Neural progenitor cell (in vitro differentiated cells): ENCODE measurements at regions not wholly inside any gene's neighbourhood (a gene's known extent, or its start where the extent isn't known, plus 50 kb on each side); places are given as distances from the start of the nearest gene placed in this dataset.

Source experiments
- DNase-seq: peaks from one replicate; pipeline ENCODE4 v3.0.0-alpha.2; 2016; ENCODE audit warnings: low spot score
- H2AFZ ChIP-seq: fragments of 200-600 bp; sonication (generic); replicated peaks from 2 replicates; pipeline ENCODE4 v1.6.1; 2016; ENCODE audit warnings: antibody characterized with exemption
- H3F3A ChIP-seq: fragments of 200-600 bp; sonication (generic); 2 replicates; pipeline ENCODE4 v1.6.1; 2016; ENCODE audit warnings: antibody characterized with exemption, low read depth
- H3K27ac ChIP-seq: fragments of 200-600 bp; sonication (generic); 2 replicates; pipeline ENCODE4 v1.5.1; 2016; ENCODE audit warnings: mild to moderate bottlenecking
- H3K27me3 ChIP-seq: fragments of 200-600 bp; sonication (generic); 2 replicates; pipeline ENCODE4 v1.6.1; 2016; ENCODE audit warnings: mild to moderate bottlenecking, moderate library complexity
- H3K36me3 ChIP-seq: fragments of 200-600 bp; sonication (generic); 2 replicates; pipeline ENCODE4 v1.5.1; 2016
- H3K4me1 ChIP-seq: fragments of 200-600 bp; sonication (generic); 2 replicates; pipeline ENCODE4 v1.6.1; 2016; ENCODE audit warnings: mixed run types
- H3K4me2 ChIP-seq: fragments of 200-600 bp; sonication (generic); 2 replicates; pipeline ENCODE4 v1.6.1; 2016
- H3K4me3 ChIP-seq: fragments of 200-600 bp; sonication (generic); 2 replicates; pipeline ENCODE4 v1.5.1; 2016
- H3K79me2 ChIP-seq: fragments of 200-600 bp; sonication (generic); 2 replicates; pipeline ENCODE4 v1.6.1; 2016; ENCODE audit warnings: low read depth
- H3K9ac ChIP-seq: fragments of 200-600 bp; sonication (generic); 2 replicates; pipeline ENCODE4 v1.6.1; 2016
- H3K9me3 ChIP-seq: fragments of 200-600 bp; sonication (generic); 2 replicates; pipeline ENCODE4 v1.5.1; 2016; ENCODE audit warnings: low read depth
- H4K20me1 ChIP-seq: fragments of 200-600 bp; sonication (generic); 2 replicates; pipeline ENCODE4 v1.6.1; 2016; ENCODE audit warnings: low read depth
- H3K27ac Mint-ChIP-seq: 3 replicates; pipeline ENCODE4 v1.8.0; 2021; ENCODE audit warnings: mixed read lengths
- H3K27me3 Mint-ChIP-seq: 2 replicates; pipeline ENCODE4 v1.8.0; 2022; ENCODE audit warnings: low read depth, mild to moderate bottlenecking, inconsistent platforms, moderate library complexity, mixed read lengths; ENCODE audit not compliant: insufficient read depth
- H3K36me3 Mint-ChIP-seq: 3 replicates; pipeline ENCODE4 v1.8.0; 2021; ENCODE audit warnings: mixed read lengths
- H3K4me1 Mint-ChIP-seq: 3 replicates; pipeline ENCODE4 v1.8.0; 2021; ENCODE audit warnings: mixed read lengths
- H3K4me3 Mint-ChIP-seq: 3 replicates; pipeline ENCODE4 v1.8.0; 2021; ENCODE audit warnings: mild to moderate bottlenecking, moderate library complexity, mixed read lengths
- H3K9me3 Mint-ChIP-seq: 3 replicates; pipeline ENCODE4 v1.8.0; 2020; ENCODE audit warnings: mixed read lengths
- EZH2 ChIP-seq: fragments of 200-600 bp; sonication (generic); IDR thresholded peaks from 2 replicates; pipeline ENCODE4 v1.6.1; 2017; ENCODE audit warnings: antibody characterized with exemption, mild to moderate bottlenecking, moderate library complexity
- EZH2phosphoT487 ChIP-seq: fragments of 200-600 bp; sonication (generic); IDR thresholded peaks from 2 replicates; pipeline ENCODE4 v1.6.1; 2017; ENCODE audit warnings: antibody characterized with exemption
- TF ChIP-seq, protein P1 (sequence below): fragments of 200-600 bp; sonication (generic); IDR thresholded peaks from 2 replicates; pipeline ENCODE4 v1.5.1; 2017; ENCODE audit warnings: antibody characterized with exemption, mild to moderate bottlenecking

DNA sequence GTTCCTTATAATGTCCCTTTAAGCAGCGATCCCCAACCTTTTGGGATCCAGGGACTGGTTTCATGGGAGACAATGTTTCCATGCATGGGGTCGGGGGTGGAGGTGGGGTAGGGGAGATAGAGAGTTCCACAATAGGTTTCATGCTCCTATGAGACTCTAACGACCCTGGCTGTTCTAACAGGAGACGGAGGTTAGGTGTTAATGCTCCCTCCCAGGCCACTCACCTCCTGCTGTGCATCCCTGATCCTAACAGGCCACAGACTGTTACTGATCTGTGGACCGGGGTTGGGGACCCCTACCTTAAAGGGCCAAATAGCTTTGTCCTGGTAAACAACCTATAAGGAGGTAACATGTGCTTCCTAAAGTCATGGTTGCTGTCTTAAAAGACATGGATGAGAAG lies 602.5 kb upstream of the RGMB start:
- Histone ChIP-seq H4K20me1 (no peaks in the 10 kb centered on the region), H3K4me2 (no peak overlapping the region), H3K36me3 (no peaks in the 10 kb centered on the region), H3K79me2 (no peaks in the 10 kb centered on the region), H3K27ac (no peak overlapping the region), H3K9me3 (no peaks in the 10 kb centered on the region), H3K4me3 (no peak overlapping the region), H3F3A (no peaks in the 10 kb centered on the region), H2AFZ (peak overlapping the region; percentile 32), H3K27me3 (no peaks in the 10 kb centered on the region), H3K9ac (no peak overlapping the region), H3K4me1 (no peaks in the 10 kb centered on the region)
- no peaks in the 10 kb centered on the region for H3K4me1 Mint-ChIP-seq
- no peak overlapping the region for H3K27ac Mint-ChIP-seq
- H3K4me3 Mint-ChIP-seq = no peak overlapping the region
- TF ChIP-seq EZH2phosphoT487 (no peak), EZH2 (no peak)
- TF ChIP-seq, protein P1, sequence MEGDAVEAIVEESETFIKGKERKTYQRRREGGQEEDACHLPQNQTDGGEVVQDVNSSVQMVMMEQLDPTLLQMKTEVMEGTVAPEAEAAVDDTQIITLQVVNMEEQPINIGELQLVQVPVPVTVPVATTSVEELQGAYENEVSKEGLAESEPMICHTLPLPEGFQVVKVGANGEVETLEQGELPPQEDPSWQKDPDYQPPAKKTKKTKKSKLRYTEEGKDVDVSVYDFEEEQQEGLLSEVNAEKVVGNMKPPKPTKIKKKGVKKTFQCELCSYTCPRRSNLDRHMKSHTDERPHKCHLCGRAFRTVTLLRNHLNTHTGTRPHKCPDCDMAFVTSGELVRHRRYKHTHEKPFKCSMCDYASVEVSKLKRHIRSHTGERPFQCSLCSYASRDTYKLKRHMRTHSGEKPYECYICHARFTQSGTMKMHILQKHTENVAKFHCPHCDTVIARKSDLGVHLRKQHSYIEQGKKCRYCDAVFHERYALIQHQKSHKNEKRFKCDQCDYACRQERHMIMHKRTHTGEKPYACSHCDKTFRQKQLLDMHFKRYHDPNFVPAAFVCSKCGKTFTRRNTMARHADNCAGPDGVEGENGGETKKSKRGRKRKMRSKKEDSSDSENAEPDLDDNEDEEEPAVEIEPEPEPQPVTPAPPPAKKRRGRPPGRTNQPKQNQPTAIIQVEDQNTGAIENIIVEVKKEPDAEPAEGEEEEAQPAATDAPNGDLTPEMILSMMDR = no peak
- no peaks in the 10 kb centered on the region for H3K36me3 Mint-ChIP-seq
- no peaks in the 10 kb centered on the region for H3K9me3 Mint-ChIP-seq
- DNase-seq = no peak
- H3K27me3 Mint-ChIP-seq = no peaks in the 10 kb centered on the region

DNA sequence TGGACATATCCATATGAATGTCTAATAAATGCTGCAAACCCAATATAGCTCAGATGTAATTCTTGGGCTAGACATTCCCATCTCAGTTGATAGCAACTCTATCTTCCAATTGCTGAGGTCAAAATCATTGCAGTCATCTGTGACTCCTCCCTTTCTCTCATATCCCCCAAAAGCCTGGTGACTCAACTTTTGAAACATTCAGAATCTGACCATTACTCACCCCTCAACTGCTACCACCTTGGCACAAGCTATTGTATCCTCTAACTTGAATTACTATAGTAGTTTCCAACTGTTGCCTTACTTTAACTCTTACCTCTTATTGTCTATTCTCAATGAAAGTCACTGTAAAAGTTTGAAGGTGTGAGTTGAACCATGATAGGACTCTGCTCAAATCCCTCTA lies 600.1 kb upstream of the RGMB start:
- Histone ChIP-seq H2AFZ (no peak overlapping the region), H3K79me2 (no peaks in the 10 kb centered on the region), H3K36me3 (no peaks in the 10 kb centered on the region), H3K9ac (no peak overlapping the region), H4K20me1 (no peaks in the 10 kb centered on the region), H3K27me3 (no peaks in the 10 kb centered on the region), H3F3A (no peaks in the 10 kb centered on the region), H3K4me3 (no peak overlapping the region), H3K9me3 (no peaks in the 10 kb centered on the region), H3K4me1 (no peaks in the 10 kb centered on the region), H3K27ac (no peak overlapping the region), H3K4me2 (no peak overlapping the region)
- TF ChIP-seq EZH2 (no peak), EZH2phosphoT487 (no peak)
- TF ChIP-seq, protein P1 = no peak
- Mint-ChIP-seq H3K4me1 (no peaks in the 10 kb centered on the region), H3K27me3 (peaks cover 2% of the 10 kb centered on the region), H3K4me3 (no peak overlapping the region), H3K27ac (no peak overlapping the region), H3K36me3 (no peaks in the 10 kb centered on the region), H3K9me3 (no peaks in the 10 kb centered on the region)
- DNase-seq = no peak

DNA sequence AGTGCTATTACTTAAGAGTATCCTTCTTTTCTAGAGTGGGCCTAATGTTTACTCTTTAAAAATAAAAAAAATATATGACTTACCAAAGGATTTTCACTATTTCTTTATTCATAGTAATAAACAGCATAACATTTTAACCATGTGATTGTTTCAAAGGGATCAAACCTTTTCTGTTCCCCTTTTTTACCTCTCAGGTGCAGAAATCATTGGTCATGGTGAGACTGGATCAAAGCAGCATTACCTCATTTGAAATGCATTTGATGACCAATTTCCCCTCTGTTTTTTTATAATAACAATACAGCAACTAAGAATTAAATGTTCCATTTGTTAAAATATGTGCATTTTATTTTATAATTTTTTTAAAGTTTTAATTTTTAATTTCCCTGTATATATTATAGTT lies 598.0 kb upstream of the RGMB start:
- H3K9me3 ChIP-seq = no peaks in the 10 kb centered on the region
- H3K4me3 ChIP-seq = no peak overlapping the region
- H3K4me2 ChIP-seq = no peak overlapping the region
- H3K79me2 ChIP-seq = no peaks in the 10 kb centered on the region
- H3K4me1 ChIP-seq = no peaks in the 10 kb centered on the region
- no peak for TF ChIP-seq EZH2phosphoT487
- TF ChIP-seq EZH2 = no peak
- TF ChIP-seq, protein P1 = no peak
- no peak overlapping the region for H3K4me3 Mint-ChIP-seq
- peaks cover 3% of the 10 kb centered on the region for H3K27me3 Mint-ChIP-seq
- H3K27me3 ChIP-seq = no peaks in the 10 kb centered on the region
- no peaks in the 10 kb centered on the region for H3K4me1 Mint-ChIP-seq
- no peaks in the 10 kb centered on the region for H4K20me1 ChIP-seq
- H3K36me3 ChIP-seq = no peaks in the 10 kb centered on the region
- no peak overlapping the region for H2AFZ ChIP-seq
- H3K27ac ChIP-seq = no peak overlapping the region
- no peak for DNase-seq
- no peaks in the 10 kb centered on the region for H3K9me3 Mint-ChIP-seq
- H3K9ac ChIP-seq = no peak overlapping the region
- no peaks in the 10 kb centered on the region for H3K36me3 Mint-ChIP-seq
- H3K27ac Mint-ChIP-seq = no peak overlapping the region
- H3F3A ChIP-seq = no peaks in the 10 kb centered on the region
